Fibroblast of lung (primary cell): ENCODE measurements at regions not wholly inside any gene's neighbourhood (a gene's known extent, or its start where the extent isn't known, plus 50 kb on each side); places are given as distances from the start of the nearest gene placed in this dataset.

ENCODE experiments used
- CTCF ChIP-seq, 2 donors: IDR thresholded peaks in 1 of 2; conservative IDR thresholded peaks in 1 of 2; 1 replicate in 1 of 2; 2 replicates in 1 of 2; pipeline ENCODE4 v1.5.1; 2011 to 2012; ENCODE audit warnings: low read length in 2 of 2, control low read depth in 1 of 2, inconsistent platforms in 1 of 2, low read depth in 1 of 2, mild to moderate bottlenecking in 1 of 2
- EZH2 ChIP-seq: IDR thresholded peaks from 2 replicates; pipeline ENCODE4 v1.5.1; 2012; ENCODE audit warnings: low read length, control low read depth, mild to moderate bottlenecking; ENCODE audit errors: missing control alignments

- no peak for TF ChIP-seq CTCF (conservative IDR thresholded peaks at IDR 0.05 in 1 of 2, IDR thresholded peaks at IDR 0.05 in 1 of 2; ENCODE audit: low read depth in 1 of 2, low read length in 2 of 2)
- no peak for TF ChIP-seq EZH2
Observed at GRCh38 chr20:11210611-11211010, 536.8 kb upstream of the JAG1 start.
